Astrocyte (in vitro differentiated cells and primary cell): ENCODE measurements at regions not wholly inside any gene's neighbourhood (a gene's known extent, or its start where the extent isn't known, plus 50 kb on each side); places are given as distances from the start of the nearest gene placed in this dataset.

ENCODE experiments used
- DNase-seq: peaks from one replicate; pipeline ENCODE4 v3.0.0-alpha.2; 2010; ENCODE audit warnings: low read depth
- FAIRE-seq: peaks from 2 replicates; lab custom pipeline; 2011; peaks lifted over from hg19 to GRCh38; lab: Jason Lieb, UNC
- H2AFZ ChIP-seq: 2 replicates; pipeline ENCODE4 v1.6.0; 2012; ENCODE audit warnings: low read depth, low read length, inconsistent platforms
- H3K27ac ChIP-seq: 2 replicates; pipeline ENCODE4 v1.5.1; 2011; ENCODE audit warnings: low read depth, low read length, inconsistent platforms
- H3K27me3 ChIP-seq: 2 replicates; pipeline ENCODE4 v1.6.0; 2011; ENCODE audit warnings: low read length, inconsistent platforms; ENCODE audit not compliant: insufficient read depth
- H3K36me3 ChIP-seq: 2 replicates; pipeline ENCODE4 v1.5.1; 2011; ENCODE audit warnings: low read length, inconsistent platforms; ENCODE audit not compliant: insufficient read depth
- H3K4me1 ChIP-seq: 2 replicates; pipeline ENCODE4 v1.5.1; 2011; ENCODE audit warnings: low read length, inconsistent platforms; ENCODE audit not compliant: insufficient read depth
- H3K4me2 ChIP-seq: 2 replicates; pipeline ENCODE4 v1.6.0; 2012; ENCODE audit warnings: low read length, inconsistent platforms
- H3K4me3 ChIP-seq: 2 replicates; pipeline ENCODE4 v1.5.1; 2011; ENCODE audit warnings: low read depth, mild to moderate bottlenecking, low read length, inconsistent platforms; ENCODE audit not compliant: insufficient read depth
- H3K79me2 ChIP-seq: 2 replicates; pipeline ENCODE4 v1.6.0; 2012; ENCODE audit warnings: mild to moderate bottlenecking, low read length, inconsistent platforms; ENCODE audit not compliant: insufficient read depth
- H3K9ac ChIP-seq: 2 replicates; pipeline ENCODE4 v1.6.0; 2012; ENCODE audit warnings: mild to moderate bottlenecking, low read length, inconsistent platforms
- H3K9me3 ChIP-seq: 2 replicates; pipeline ENCODE4 v1.5.1; 2012; ENCODE audit warnings: low read depth, mild to moderate bottlenecking, low read length, inconsistent platforms; ENCODE audit not compliant: insufficient read depth
- H4K20me1 ChIP-seq: 2 replicates; pipeline ENCODE4 v1.6.0; 2012; ENCODE audit warnings: low read length, inconsistent platforms; ENCODE audit not compliant: insufficient read depth
- H3K27ac Mint-ChIP-seq: one replicate; pipeline ENCODE4 v1.8.0; 2021; ENCODE audit warnings: mild to moderate bottlenecking, mixed read lengths; ENCODE audit not compliant: unreplicated experiment
- H3K27me3 Mint-ChIP-seq: one replicate; pipeline ENCODE4 v1.8.0; 2021; ENCODE audit warnings: low read depth, mixed read lengths; ENCODE audit not compliant: unreplicated experiment
- H3K36me3 Mint-ChIP-seq: one replicate; pipeline ENCODE4 v1.8.0; 2021; ENCODE audit warnings: low read depth, mixed read lengths; ENCODE audit not compliant: unreplicated experiment
- H3K4me1 Mint-ChIP-seq: one replicate; pipeline ENCODE4 v1.8.0; 2021; ENCODE audit warnings: low read depth, mixed read lengths; ENCODE audit not compliant: unreplicated experiment
- H3K4me3 Mint-ChIP-seq: one replicate; pipeline ENCODE4 v1.8.0; 2021; ENCODE audit warnings: mild to moderate bottlenecking, moderate library complexity, mixed read lengths; ENCODE audit not compliant: unreplicated experiment
- H3K9me3 Mint-ChIP-seq: one replicate; pipeline ENCODE4 v1.8.0; 2021; ENCODE audit warnings: mild to moderate bottlenecking, mixed read lengths; ENCODE audit not compliant: unreplicated experiment
- CTCF ChIP-seq: IDR thresholded peaks from 2 replicates; pipeline ENCODE4 v1.5.1; 2011; ENCODE audit warnings: low read depth, mild to moderate bottlenecking, inconsistent platforms, low read length, moderate library complexity; ENCODE audit not compliant: insufficient read depth
- EZH2 ChIP-seq: IDR thresholded peaks from 2 replicates; pipeline ENCODE4 v1.6.1; 2012; ENCODE audit warnings: mild to moderate bottlenecking, low read length, inconsistent platforms; ENCODE audit not compliant: insufficient read depth

DNA sequence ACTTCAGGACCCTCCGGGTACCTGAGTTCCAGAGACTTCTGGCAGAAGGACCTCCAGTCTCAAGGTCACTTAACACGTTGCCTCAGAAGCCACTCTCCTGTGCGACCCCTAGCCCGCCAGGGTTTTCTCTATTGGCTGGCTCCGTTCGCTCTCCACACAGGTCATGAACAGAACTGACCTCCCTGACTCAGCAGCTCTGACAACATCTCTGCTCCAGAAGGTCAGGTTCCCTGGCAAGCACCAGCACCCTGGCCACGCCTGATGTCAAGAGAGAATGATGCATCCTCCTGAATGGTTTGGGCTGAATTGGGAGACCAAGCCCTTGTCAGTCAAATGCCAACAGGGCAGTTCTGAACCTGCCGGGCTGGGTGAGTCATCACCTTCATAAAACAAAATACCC, 84.3 kb upstream of the TMEM45B start:
- Histone ChIP-seq H2AFZ (no peak overlapping the region), H3K4me2 (no peak overlapping the region), H3K9ac (no peak overlapping the region), H3K9me3 (no peaks in the 10 kb centered on the region), H3K4me1 (no peaks in the 10 kb centered on the region), H4K20me1 (no peaks in the 10 kb centered on the region), H3K79me2 (no peaks in the 10 kb centered on the region), H3K27ac (no peak overlapping the region), H3K4me3 (no peak overlapping the region), H3K27me3 (no peaks in the 10 kb centered on the region), H3K36me3 (no peaks in the 10 kb centered on the region)
- Mint-ChIP-seq H3K36me3 (no peaks in the 10 kb centered on the region), H3K9me3 (no peaks in the 10 kb centered on the region), H3K27ac (no peak overlapping the region), H3K27me3 (peaks cover 40% of the 10 kb centered on the region), H3K4me3 (no peak overlapping the region), H3K4me1 (peaks cover 3% of the 10 kb centered on the region)
- DNase-seq (no peak), FAIRE-seq (no peak)
- TF ChIP-seq EZH2 (no peak), CTCF (no peak)

- peaks cover 3% of the 10 kb centered on the region for H3K4me1 Mint-ChIP-seq
- Histone ChIP-seq H2AFZ (no peak overlapping the region), H3K27me3 (no peaks in the 10 kb centered on the region), H3K27ac (no peak overlapping the region), H3K4me1 (no peaks in the 10 kb centered on the region), H3K36me3 (no peaks in the 10 kb centered on the region), H3K4me3 (no peak overlapping the region), H4K20me1 (no peaks in the 10 kb centered on the region), H3K9me3 (no peaks in the 10 kb centered on the region), H3K79me2 (no peaks in the 10 kb centered on the region), H3K9ac (no peak overlapping the region), H3K4me2 (no peak overlapping the region)
- H3K27me3 Mint-ChIP-seq = peaks cover 33% of the 10 kb centered on the region
- H3K36me3 Mint-ChIP-seq = no peaks in the 10 kb centered on the region
- DNase-seq = no peak
- H3K4me3 Mint-ChIP-seq = no peak overlapping the region
- TF ChIP-seq EZH2 = no peak
- no peak for TF ChIP-seq CTCF
- peak overlapping the region; percentile 28 for H3K27ac Mint-ChIP-seq
- H3K9me3 Mint-ChIP-seq = no peaks in the 10 kb centered on the region
- no peak for FAIRE-seq
These were observed 82.7 kb upstream of the TMEM45B start for GRCh38 chr11:129732941-129733340.

DNA sequence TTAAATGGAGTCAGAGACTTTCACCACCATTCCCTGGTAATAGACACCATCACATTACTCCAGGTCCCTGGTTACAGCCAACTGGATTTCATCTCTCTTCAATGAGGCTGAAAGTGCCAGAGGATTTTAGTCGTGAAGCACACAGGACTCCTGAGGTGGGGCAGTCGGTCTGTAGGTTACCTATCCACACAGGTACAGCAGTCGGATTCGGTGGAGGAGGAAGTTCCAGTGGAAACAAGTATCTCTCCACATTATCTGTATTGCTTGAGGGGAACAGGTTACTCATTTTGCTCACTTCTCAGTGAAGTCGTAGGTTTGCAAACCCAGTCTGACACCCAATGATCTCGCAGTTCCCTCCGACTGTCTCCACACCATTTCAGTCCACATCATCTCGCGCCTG, 82.3 kb upstream of the TMEM45B start:
- no peaks in the 10 kb centered on the region for H3K36me3 Mint-ChIP-seq
- peaks cover 3% of the 10 kb centered on the region for H3K4me1 Mint-ChIP-seq
- Histone ChIP-seq H3K79me2 (no peaks in the 10 kb centered on the region), H3K9me3 (no peaks in the 10 kb centered on the region), H3K36me3 (no peaks in the 10 kb centered on the region), H3K27me3 (no peaks in the 10 kb centered on the region), H3K27ac (no peak overlapping the region), H3K4me3 (no peak overlapping the region), H3K4me1 (no peaks in the 10 kb centered on the region), H4K20me1 (no peaks in the 10 kb centered on the region), H2AFZ (no peak overlapping the region), H3K9ac (no peak overlapping the region), H3K4me2 (no peak overlapping the region)
- FAIRE-seq (no peak), DNase-seq (no peak)
- TF ChIP-seq EZH2 (no peak), CTCF (no peak)
- no peaks in the 10 kb centered on the region for H3K9me3 Mint-ChIP-seq
- no peak overlapping the region for H3K4me3 Mint-ChIP-seq
- no peak overlapping the region for H3K27ac Mint-ChIP-seq
- peaks cover 33% of the 10 kb centered on the region for H3K27me3 Mint-ChIP-seq
